Lower lobe of right lung (tissue), 2 donors: ENCODE measurements at regions not wholly inside any gene's neighbourhood (a gene's known extent, or its start where the extent isn't known, plus 50 kb on each side); places are given as distances from the start of the nearest gene placed in this dataset.

Experiments
- ATAC-seq, 2 donors: fragments of 200-7000 bp; cut with Tn5 transposase; one replicate each; pipeline ENCODE4 v1.9.1; 2020 to 2022; ENCODE audit warnings: mild to moderate bottlenecking in 2 of 2, moderate library complexity in 2 of 2
- DNase-seq: peaks from one replicate; pipeline ENCODE4 v3.0.0-alpha.2; 2020
- H3K27ac ChIP-seq: fragments of 200-600 bp; one replicate; pipeline ENCODE4 v1.8.0; 2022
- H3K27me3 ChIP-seq: fragments of 200-600 bp; one replicate; pipeline ENCODE4 v1.8.0; 2022; ENCODE audit warnings: low read depth
- H3K36me3 ChIP-seq: fragments of 200-600 bp; one replicate; pipeline ENCODE4 v1.8.0; 2022; ENCODE audit warnings: mild to moderate bottlenecking
- H3K4me1 ChIP-seq: fragments of 200-600 bp; one replicate; pipeline ENCODE4 v1.8.0; 2022
- H3K4me3 ChIP-seq: fragments of 200-600 bp; one replicate; pipeline ENCODE4 v1.8.0; 2022; ENCODE audit warnings: mild to moderate bottlenecking
- H3K9me3 ChIP-seq: fragments of 200-600 bp; one replicate; pipeline ENCODE4 v1.8.0; 2022
- intact Hi-C: fragments of 100-400 bp; cut with DNase I; formaldehyde crosslinking; loops from one replicate; pipeline ENCODE4 v1.11.0; 2022
- TF ChIP-seq, protein P1 (sequence below): fragments of 200-600 bp; IDR thresholded peaks from one replicate; pipeline ENCODE4 v1.8.0; 2022; ENCODE audit warnings: antibody characterized with exemption, mild to moderate bottlenecking
- donor health status: DM: no; HTN: yes; CAD: no; lungs with severe emphysema.

DNA sequence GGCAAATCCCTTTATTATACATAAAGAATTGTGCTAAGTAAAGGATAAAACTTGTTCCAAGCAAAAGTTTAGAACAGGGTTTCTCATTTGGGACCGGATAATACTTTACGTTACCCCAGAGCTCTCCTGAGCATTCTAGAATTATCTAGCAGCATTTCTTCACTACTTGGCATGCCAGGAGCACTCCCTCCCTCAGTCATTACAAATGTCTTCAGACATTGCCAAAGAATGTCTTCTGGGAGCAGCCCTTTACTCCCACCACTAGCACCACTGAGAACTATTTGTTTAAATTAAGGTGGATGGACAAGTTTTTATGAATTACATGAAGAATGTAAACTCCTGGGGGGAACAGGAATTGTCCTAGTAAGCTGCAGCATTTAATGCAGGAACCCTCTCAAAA, 516.4 kb downstream of the GBE1 start:
- TF ChIP-seq, protein P1, sequence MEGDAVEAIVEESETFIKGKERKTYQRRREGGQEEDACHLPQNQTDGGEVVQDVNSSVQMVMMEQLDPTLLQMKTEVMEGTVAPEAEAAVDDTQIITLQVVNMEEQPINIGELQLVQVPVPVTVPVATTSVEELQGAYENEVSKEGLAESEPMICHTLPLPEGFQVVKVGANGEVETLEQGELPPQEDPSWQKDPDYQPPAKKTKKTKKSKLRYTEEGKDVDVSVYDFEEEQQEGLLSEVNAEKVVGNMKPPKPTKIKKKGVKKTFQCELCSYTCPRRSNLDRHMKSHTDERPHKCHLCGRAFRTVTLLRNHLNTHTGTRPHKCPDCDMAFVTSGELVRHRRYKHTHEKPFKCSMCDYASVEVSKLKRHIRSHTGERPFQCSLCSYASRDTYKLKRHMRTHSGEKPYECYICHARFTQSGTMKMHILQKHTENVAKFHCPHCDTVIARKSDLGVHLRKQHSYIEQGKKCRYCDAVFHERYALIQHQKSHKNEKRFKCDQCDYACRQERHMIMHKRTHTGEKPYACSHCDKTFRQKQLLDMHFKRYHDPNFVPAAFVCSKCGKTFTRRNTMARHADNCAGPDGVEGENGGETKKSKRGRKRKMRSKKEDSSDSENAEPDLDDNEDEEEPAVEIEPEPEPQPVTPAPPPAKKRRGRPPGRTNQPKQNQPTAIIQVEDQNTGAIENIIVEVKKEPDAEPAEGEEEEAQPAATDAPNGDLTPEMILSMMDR, result no peak

DNA sequence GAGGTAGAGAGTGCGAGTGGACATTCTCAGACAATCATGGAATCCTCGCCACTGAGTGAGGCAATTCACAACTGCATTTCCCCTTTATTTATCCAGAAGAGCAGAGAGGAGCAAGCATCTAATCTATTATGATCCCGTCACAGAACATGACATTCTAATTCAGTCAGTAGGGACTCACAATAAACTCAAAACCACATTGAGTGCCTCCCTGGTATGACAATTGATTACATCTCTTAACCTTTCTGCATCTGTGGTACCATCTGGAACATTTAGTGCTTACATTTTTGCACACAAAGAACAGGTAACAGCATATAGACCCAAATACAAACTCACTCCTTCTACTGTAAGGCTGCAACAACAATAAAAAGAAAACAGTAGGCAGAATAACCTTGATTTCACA, 517.2 kb downstream of the GBE1 start:
- no peaks in the 10 kb centered on the region for H3K4me1 ChIP-seq
- H3K27me3 ChIP-seq, result no peaks in the 10 kb centered on the region
- TF ChIP-seq, protein P1, result no peak
- intact Hi-C loops, result no loop called here
- H3K36me3 ChIP-seq, result no peaks in the 10 kb centered on the region
- no peak for DNase-seq
- H3K4me3 ChIP-seq, result no peak overlapping the region
- H3K27ac ChIP-seq, result no peak overlapping the region
- H3K9me3 ChIP-seq, result no peaks in the 10 kb centered on the region
- ATAC-seq, result no peak

More for the DNA sequence above, 516.4 kb downstream of the GBE1 start:
- no peaks in the 10 kb centered on the region for H3K27me3 ChIP-seq
- no peaks in the 10 kb centered on the region for H3K36me3 ChIP-seq
- H3K4me3 ChIP-seq, result no peak overlapping the region
- no peaks in the 10 kb centered on the region for H3K4me1 ChIP-seq
- ATAC-seq, result no peak
- DNase-seq, result no peak
- H3K27ac ChIP-seq, result no peak overlapping the region
- intact Hi-C loops, result no loop called here
- no peaks in the 10 kb centered on the region for H3K9me3 ChIP-seq

- intact Hi-C loops, result no loop called here
- DNase-seq, result no peak
These were observed 518.6 kb downstream of the GBE1 start for GRCh38 chr3:81242871-81243270.

GRCh38 chr3:81237181-81237580, 524.3 kb downstream of the GBE1 start:
- ATAC-seq, result no peak
- H3K27me3 ChIP-seq, result no peaks in the 10 kb centered on the region
- no peak overlapping the region for H3K27ac ChIP-seq
- no peak for DNase-seq
- no peaks in the 10 kb centered on the region for H3K36me3 ChIP-seq
- H3K4me1 ChIP-seq, result no peaks in the 10 kb centered on the region
- TF ChIP-seq, protein P1, result no peak
- intact Hi-C loops, result no loop called here
- no peak overlapping the region for H3K4me3 ChIP-seq
- no peaks in the 10 kb centered on the region for H3K9me3 ChIP-seq

More at GRCh38 chr3:81242871-81243270, 518.6 kb downstream of the GBE1 start:
- no peak for ATAC-seq
- H3K36me3 ChIP-seq, result no peaks in the 10 kb centered on the region
- TF ChIP-seq, protein P1, result no peak
- H3K4me1 ChIP-seq, result no peaks in the 10 kb centered on the region
- H3K4me3 ChIP-seq, result no peak overlapping the region
- H3K9me3 ChIP-seq, result no peaks in the 10 kb centered on the region
- H3K27ac ChIP-seq, result no peak overlapping the region
- no peaks in the 10 kb centered on the region for H3K27me3 ChIP-seq

DNA sequence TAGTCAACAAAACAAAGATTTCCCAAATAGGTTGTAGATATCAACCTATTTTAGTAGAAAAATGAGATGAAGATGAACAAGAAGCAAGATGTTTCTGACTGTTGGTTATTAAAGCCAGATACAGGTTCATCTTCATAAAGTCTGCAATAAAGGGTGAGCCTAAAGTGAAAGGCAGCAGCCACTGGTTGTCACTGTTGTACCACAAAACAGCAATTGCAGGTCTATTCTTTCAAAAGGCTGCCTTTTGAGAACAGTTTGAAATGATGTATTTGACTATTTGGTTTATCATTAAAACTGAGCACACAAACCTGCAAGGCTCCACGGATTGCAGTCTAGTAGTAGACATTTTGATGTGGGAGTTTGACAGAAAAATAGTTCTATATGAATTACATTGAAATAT, 543.4 kb downstream of the GBE1 start:
- DNase-seq, result no peak

More for the DNA sequence above, 543.4 kb downstream of the GBE1 start:
- no peaks in the 10 kb centered on the region for H3K27me3 ChIP-seq
- no peak overlapping the region for H3K4me3 ChIP-seq
- intact Hi-C loops, result no loop called here
- TF ChIP-seq, protein P1, result peak; percentile 13
- no peaks in the 10 kb centered on the region for H3K36me3 ChIP-seq
- no peaks in the 10 kb centered on the region for H3K4me1 ChIP-seq
- no peaks in the 10 kb centered on the region for H3K9me3 ChIP-seq
- ATAC-seq, result no peak
- H3K27ac ChIP-seq, result no peak overlapping the region
